Memory B cell (primary cell): ENCODE measurements at regions not wholly inside any gene's neighbourhood (a gene's known extent, or its start where the extent isn't known, plus 50 kb on each side); places are given as distances from the start of the nearest gene placed in this dataset.

ENCODE experiments used
- ATAC-seq: fragments of 150-1000 bp; cut with Tn5 transposase; 2 replicates; pipeline ENCODE4 v1.10.0; 2021; ENCODE audit warnings: low read depth, mild to moderate bottlenecking, moderate library complexity
- DNase-seq, 2 donors: peaks; one replicate each; pipeline ENCODE4 v3.0.0; 2022; ENCODE audit warnings: low spot score in 2 of 2
- H3K27ac Mint-ChIP-seq: one replicate; pipeline ENCODE4 v1.8.0; 2022; ENCODE audit warnings: mild to moderate bottlenecking, moderate library complexity, mixed read lengths
- H3K27me3 Mint-ChIP-seq: one replicate; pipeline ENCODE4 v1.8.0; 2022; ENCODE audit warnings: mixed read lengths
- H3K36me3 Mint-ChIP-seq: one replicate; pipeline ENCODE4 v1.8.0; 2022; ENCODE audit warnings: mild to moderate bottlenecking, mixed read lengths
- H3K4me1 Mint-ChIP-seq: one replicate; pipeline ENCODE4 v1.8.0; 2022; ENCODE audit warnings: mixed read lengths
- H3K4me3 Mint-ChIP-seq: one replicate; pipeline ENCODE4 v1.8.0; 2022; ENCODE audit warnings: mild to moderate bottlenecking, moderate library complexity, mixed read lengths
- H3K9me3 Mint-ChIP-seq: one replicate; pipeline ENCODE4 v1.8.0; 2022; ENCODE audit warnings: mixed read lengths

- no peaks in the 10 kb centered on the region for H3K36me3 Mint-ChIP-seq
- no peak for DNase-seq
- no peak overlapping the region for H3K27ac Mint-ChIP-seq
- no peak overlapping the region for H3K4me3 Mint-ChIP-seq
- ATAC-seq, result no peak
- H3K4me1 Mint-ChIP-seq, result no peaks in the 10 kb centered on the region
- peaks cover 18% of the 10 kb centered on the region for H3K27me3 Mint-ChIP-seq
- no peaks in the 10 kb centered on the region for H3K9me3 Mint-ChIP-seq
Measured at GRCh38 chr15:77557564-77557963, 75.1 kb downstream of the LINGO1 start.

GRCh38 chr15:77557144-77557543 lies 75.6 kb downstream of the LINGO1 start:
- Mint-ChIP-seq H3K27ac (no peak overlapping the region), H3K36me3 (no peaks in the 10 kb centered on the region)
- no peak for ATAC-seq

GRCh38 chr15:77556622-77557021 lies 76.1 kb downstream of the LINGO1 start:
- DNase-seq, result no peak
- Mint-ChIP-seq H3K27ac (no peak overlapping the region), H3K9me3 (no peaks in the 10 kb centered on the region), H3K4me3 (no peak overlapping the region), H3K4me1 (no peaks in the 10 kb centered on the region), H3K27me3 (peaks cover 18% of the 10 kb centered on the region), H3K36me3 (no peaks in the 10 kb centered on the region)
- no peak for ATAC-seq

More at GRCh38 chr15:77557144-77557543, 75.6 kb downstream of the LINGO1 start:
- DNase-seq, result no peak
- no peaks in the 10 kb centered on the region for H3K9me3 Mint-ChIP-seq
- no peak overlapping the region for H3K4me3 Mint-ChIP-seq
- no peaks in the 10 kb centered on the region for H3K4me1 Mint-ChIP-seq
- peaks cover 18% of the 10 kb centered on the region for H3K27me3 Mint-ChIP-seq

GRCh38 chr15:77555232-77555631 lies 77.5 kb downstream of the LINGO1 start:
- no peak for ATAC-seq
- no peak for DNase-seq
- no peak overlapping the region for H3K4me3 Mint-ChIP-seq
- no peaks in the 10 kb centered on the region for H3K36me3 Mint-ChIP-seq
- H3K27ac Mint-ChIP-seq, result no peak overlapping the region
- peaks cover 12% of the 10 kb centered on the region for H3K27me3 Mint-ChIP-seq
- H3K9me3 Mint-ChIP-seq, result no peaks in the 10 kb centered on the region
- H3K4me1 Mint-ChIP-seq, result no peaks in the 10 kb centered on the region

DNA sequence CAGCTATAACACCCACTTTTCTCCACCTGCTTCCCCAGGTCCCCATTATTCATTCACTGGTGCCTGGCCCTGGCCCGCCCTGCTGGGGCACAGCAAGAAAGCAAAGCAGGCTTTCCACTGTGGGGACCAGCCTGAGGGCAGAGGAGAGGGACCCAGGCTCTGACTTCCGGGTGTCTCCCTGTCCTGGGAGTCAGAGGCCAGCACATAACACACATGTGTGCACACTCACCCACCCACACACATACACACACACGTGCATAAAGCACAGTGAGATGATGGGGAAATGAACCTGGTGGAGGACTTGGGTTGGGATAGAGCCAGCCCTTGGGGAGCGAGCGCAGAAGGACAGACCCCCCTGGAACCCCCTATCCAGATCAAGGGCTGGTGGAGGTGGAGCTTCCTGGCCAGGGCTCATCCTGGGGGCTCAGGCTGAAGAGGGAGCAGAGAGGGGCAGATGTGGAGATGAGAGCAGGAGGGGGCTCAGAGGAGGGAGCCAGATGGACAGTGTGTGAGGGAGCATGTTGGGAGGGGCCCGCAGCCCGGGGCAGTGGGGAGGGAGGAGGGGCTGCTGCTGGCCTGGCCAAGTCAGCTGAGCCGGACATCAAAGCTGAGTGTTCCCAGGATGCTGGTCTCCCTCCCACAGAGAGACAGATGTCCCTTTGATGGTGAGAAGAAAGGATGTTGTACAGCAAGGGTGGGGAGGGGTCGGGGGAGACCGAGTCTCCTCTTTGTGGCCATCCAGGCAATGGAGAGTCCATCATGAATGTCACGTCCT lies 78.2 kb downstream of the LINGO1 start:
- DNase-seq, result no peak
- Mint-ChIP-seq H3K27me3 (peaks cover 6% of the 10 kb centered on the region), H3K36me3 (no peaks in the 10 kb centered on the region), H3K4me3 (no peak overlapping the region), H3K4me1 (no peaks in the 10 kb centered on the region), H3K9me3 (no peaks in the 10 kb centered on the region), H3K27ac (no peak overlapping the region)
- no peak for ATAC-seq

DNA sequence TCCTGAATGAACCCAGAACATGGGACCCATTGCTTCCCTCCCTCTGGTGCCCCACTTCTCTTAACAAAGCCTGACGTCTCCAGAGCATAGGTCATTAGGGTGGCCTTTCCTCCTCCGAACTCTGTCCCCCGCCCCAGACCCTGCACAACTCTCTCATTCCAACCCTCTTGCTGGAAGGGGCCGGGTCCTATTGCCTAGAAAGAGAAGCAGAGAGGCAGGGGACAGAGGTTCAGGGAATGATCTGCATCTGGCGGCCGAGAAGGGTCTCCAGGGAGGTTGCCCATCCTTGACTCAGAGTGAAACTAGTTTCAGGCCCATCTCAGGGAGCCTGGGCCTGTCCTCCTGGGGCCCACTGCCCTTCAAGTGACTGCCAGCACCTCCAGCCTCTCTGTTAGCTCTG lies 79.0 kb downstream of the LINGO1 start:
- Mint-ChIP-seq H3K4me1 (no peaks in the 10 kb centered on the region), H3K27ac (no peak overlapping the region), H3K36me3 (no peaks in the 10 kb centered on the region), H3K4me3 (no peak overlapping the region), H3K27me3 (peaks cover 3% of the 10 kb centered on the region), H3K9me3 (no peaks in the 10 kb centered on the region)
- no peak for ATAC-seq
- DNase-seq, result no peak

DNA sequence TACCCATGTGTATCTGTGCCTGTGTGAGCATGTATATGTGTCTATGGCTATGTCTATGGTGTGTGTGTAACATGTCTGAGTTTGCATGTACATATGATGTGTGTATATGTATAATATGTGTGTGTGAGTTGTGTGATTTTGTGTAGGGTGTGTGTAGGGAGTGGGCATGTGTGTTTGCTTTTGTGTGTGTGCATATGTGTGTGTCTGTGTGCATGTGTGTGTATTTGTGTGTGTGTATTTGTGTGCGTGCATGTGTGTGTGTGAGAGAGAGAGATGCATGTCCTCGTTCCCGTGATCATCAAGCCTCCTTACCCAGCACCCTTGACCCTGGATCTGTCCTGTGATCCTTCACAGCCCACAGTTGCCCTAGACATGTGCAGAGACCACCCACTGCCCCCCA lies 79.5 kb downstream of the LINGO1 start:
- H3K27me3 Mint-ChIP-seq, result peaks cover 2% of the 10 kb centered on the region
- H3K4me3 Mint-ChIP-seq, result no peak overlapping the region
- H3K27ac Mint-ChIP-seq, result no peak overlapping the region
- ATAC-seq (no peak), DNase-seq (no peak)
- H3K4me1 Mint-ChIP-seq, result no peaks in the 10 kb centered on the region
- H3K36me3 Mint-ChIP-seq, result no peaks in the 10 kb centered on the region
- H3K9me3 Mint-ChIP-seq, result no peaks in the 10 kb centered on the region

- no peaks in the 10 kb centered on the region for H3K9me3 Mint-ChIP-seq
- no peaks in the 10 kb centered on the region for H3K4me1 Mint-ChIP-seq
- H3K27me3 Mint-ChIP-seq, result peaks cover 2% of the 10 kb centered on the region
- no peak overlapping the region for H3K4me3 Mint-ChIP-seq
- H3K27ac Mint-ChIP-seq, result no peak overlapping the region
- no peaks in the 10 kb centered on the region for H3K36me3 Mint-ChIP-seq
- no peak for ATAC-seq
- no peak for DNase-seq
Measured at GRCh38 chr15:77552066-77552465, 80.6 kb downstream of the LINGO1 start.

- H3K27me3 Mint-ChIP-seq, result peaks cover 2% of the 10 kb centered on the region
- no peaks in the 10 kb centered on the region for H3K36me3 Mint-ChIP-seq
- H3K9me3 Mint-ChIP-seq, result no peaks in the 10 kb centered on the region
- DNase-seq, result no peak
- H3K4me3 Mint-ChIP-seq, result no peak overlapping the region
- H3K4me1 Mint-ChIP-seq, result no peaks in the 10 kb centered on the region
- ATAC-seq, result no peak
- no peak overlapping the region for H3K27ac Mint-ChIP-seq
Measured at GRCh38 chr15:77550301-77551251, 82.1 kb downstream of the LINGO1 start.

- Mint-ChIP-seq H3K27ac (no peak overlapping the region), H3K4me3 (no peak overlapping the region), H3K9me3 (no peaks in the 10 kb centered on the region), H3K4me1 (no peaks in the 10 kb centered on the region), H3K27me3 (peaks cover 4% of the 10 kb centered on the region), H3K36me3 (no peaks in the 10 kb centered on the region)
- ATAC-seq (no peak), DNase-seq (no peak)
Measured at GRCh38 chr15:77549576-77550288, 83.0 kb downstream of the LINGO1 start.

DNA sequence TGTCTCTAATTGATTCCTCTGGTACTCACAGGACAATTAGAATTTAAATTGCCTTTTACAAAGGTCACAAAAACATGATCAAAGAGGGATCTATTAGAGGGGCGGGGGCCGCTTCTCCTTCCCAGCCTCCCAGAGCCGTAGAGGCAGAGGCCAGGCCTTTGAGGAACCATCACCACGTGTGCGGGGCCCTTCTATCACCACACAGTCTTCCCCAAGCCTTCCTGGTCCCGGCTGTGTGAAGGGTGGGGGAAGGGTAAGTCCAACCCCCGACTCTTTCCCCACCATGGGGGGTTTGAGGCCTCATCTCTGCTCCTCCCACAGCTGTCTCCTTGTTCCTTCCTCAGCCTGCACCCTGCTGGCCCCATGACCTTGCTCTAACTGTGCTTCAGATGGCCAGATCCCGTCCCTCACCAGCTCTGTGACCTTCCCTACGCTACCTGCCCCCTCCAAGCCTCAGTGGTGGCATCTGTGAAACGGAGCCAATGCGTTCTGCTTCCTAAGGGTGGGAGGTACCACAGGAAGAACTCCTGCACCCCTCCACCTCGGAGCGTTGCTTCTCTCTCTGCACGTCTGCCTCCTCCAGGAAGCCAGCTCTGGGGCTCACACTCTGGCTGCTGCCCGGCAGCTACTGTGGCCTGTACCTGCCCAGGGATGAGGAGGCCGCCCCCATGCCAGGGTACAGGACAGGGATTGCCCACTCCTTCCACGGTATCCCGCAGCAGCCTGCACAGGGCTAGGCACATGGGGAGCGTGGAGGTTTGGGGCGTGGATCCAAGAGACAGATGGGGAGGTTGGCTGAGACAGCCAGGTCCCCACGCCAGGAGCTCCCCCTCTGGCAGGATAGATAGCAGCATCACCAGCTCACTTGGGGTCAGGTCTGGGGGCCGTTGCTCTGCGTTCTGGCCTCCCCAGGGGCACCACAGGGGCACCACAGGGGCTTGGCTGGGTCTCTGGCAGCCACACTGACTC lies 83.8 kb downstream of the LINGO1 start:
- ATAC-seq, result no peak

DNA sequence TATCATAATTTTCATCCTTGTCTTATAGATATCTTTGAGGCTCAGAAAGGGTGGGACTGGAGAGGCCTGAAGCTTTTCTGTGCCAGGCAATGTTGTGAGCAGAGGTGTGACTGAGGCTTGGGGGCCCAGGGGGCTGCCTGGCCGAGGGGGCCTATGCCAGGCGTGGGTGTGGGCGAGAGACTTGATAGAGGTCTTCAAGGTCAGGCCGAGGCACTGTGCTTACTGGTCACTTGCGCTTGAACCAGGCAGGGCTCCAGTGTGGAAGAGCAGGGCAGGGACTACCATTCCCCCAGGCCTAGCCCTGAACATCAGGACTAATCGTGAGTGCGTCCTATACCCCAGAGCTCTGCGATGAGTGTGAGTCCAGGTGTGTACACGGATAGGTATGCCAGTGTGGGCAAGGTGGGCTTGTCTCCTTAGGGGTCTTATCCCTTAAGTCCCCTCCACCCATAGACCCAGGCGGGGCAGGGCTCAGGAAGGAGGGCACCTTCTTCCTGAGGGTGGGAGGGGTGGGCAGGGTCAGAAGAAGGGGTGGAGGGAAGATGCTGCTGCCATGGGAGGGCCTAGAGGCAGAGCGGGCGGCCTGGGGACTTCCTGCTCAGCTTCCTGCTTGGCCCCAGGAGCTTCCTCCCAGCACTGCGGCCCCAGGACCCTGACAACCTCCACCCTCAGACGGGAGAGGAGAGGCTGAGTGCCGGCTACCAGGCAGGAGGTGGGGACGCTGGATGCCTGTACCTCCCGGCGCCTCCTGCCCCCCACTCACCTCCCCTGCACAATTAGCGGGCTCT lies 84.7 kb downstream of the LINGO1 start:
- Mint-ChIP-seq H3K4me3 (no peak overlapping the region), H3K36me3 (no peaks in the 10 kb centered on the region), H3K27me3 (peaks cover 1% of the 10 kb centered on the region), H3K9me3 (no peaks in the 10 kb centered on the region), H3K4me1 (no peaks in the 10 kb centered on the region), H3K27ac (no peak overlapping the region)
- ATAC-seq (no peak), DNase-seq (no peak)

More for the DNA sequence above, 83.8 kb downstream of the LINGO1 start:
- H3K36me3 Mint-ChIP-seq, result no peaks in the 10 kb centered on the region
- H3K4me3 Mint-ChIP-seq, result no peak overlapping the region
- peaks cover 4% of the 10 kb centered on the region for H3K27me3 Mint-ChIP-seq
- no peak overlapping the region for H3K27ac Mint-ChIP-seq
- H3K4me1 Mint-ChIP-seq, result no peaks in the 10 kb centered on the region
- no peaks in the 10 kb centered on the region for H3K9me3 Mint-ChIP-seq
- no peak for DNase-seq
